Keratinocyte (primary cell): ENCODE measurements at regions not wholly inside any gene's neighbourhood (a gene's known extent, or its start where the extent isn't known, plus 50 kb on each side); places are given as distances from the start of the nearest gene placed in this dataset.

Experiments
- DNase-seq: peaks from one replicate; pipeline ENCODE4 v3.0.0-alpha.2; 2011; ENCODE audit warnings: low read depth, missing footprints, low spot score
- FAIRE-seq: peaks from 2 replicates; lab custom pipeline; 2011; peaks lifted over from hg19 to GRCh38; lab: Jason Lieb, UNC
- H2AFZ ChIP-seq: 2 replicates; pipeline ENCODE4 v1.6.0; 2012; ENCODE audit warnings: low read length, control low read depth, inconsistent platforms; ENCODE audit not compliant: control insufficient read depth
- H3K27ac ChIP-seq: 2 replicates; pipeline ENCODE4 v1.5.1; 2011; ENCODE audit warnings: low read length; ENCODE audit not compliant: control insufficient read depth, insufficient read depth
- H3K27me3 ChIP-seq: 3 replicates; pipeline ENCODE4 v1.6.0; 2011; ENCODE audit warnings: low read length; ENCODE audit not compliant: control insufficient read depth, insufficient read depth; ENCODE audit errors: extremely low read depth
- H3K36me3 ChIP-seq, 2 experiments: 2 replicates in 1 of 2; 3 replicates in 1 of 2; pipeline ENCODE4 v1.5.1; 2011; ENCODE audit warnings: low read length in 2 of 2, mild to moderate bottlenecking in 1 of 2; ENCODE audit not compliant: control insufficient read depth in 2 of 2, insufficient read depth in 2 of 2; ENCODE audit errors: extremely low read depth in 1 of 2
- H3K4me1 ChIP-seq: 3 replicates; pipeline ENCODE4 v1.5.1; 2011; ENCODE audit warnings: low read length; ENCODE audit not compliant: control insufficient read depth, insufficient read depth; ENCODE audit errors: extremely low read depth
- H3K4me2 ChIP-seq: 3 replicates; pipeline ENCODE4 v1.6.0; 2011; ENCODE audit warnings: low read depth, low read length; ENCODE audit not compliant: control insufficient read depth, insufficient read depth; ENCODE audit errors: extremely low read depth
- H3K4me3 ChIP-seq, 3 experiments: fragments of 200-600 bp in 1 of 3; sonication (generic) in 1 of 3; 2 replicates in 2 of 3; 3 replicates in 1 of 3; pipeline ENCODE4 v1.5.1; 2011 to 2016; ENCODE audit warnings: low read length in 3 of 3, mild to moderate bottlenecking in 3 of 3, control low read depth in 2 of 3, inconsistent platforms in 1 of 3, low read depth in 1 of 3, mixed read lengths in 1 of 3, mixed run types in 1 of 3, moderate library complexity in 1 of 3; ENCODE audit not compliant: control insufficient read depth in 2 of 3, insufficient read depth in 2 of 3; ENCODE audit errors: extremely low read depth in 1 of 3
- H3K79me2 ChIP-seq: 2 replicates; pipeline ENCODE4 v1.6.0; 2012; ENCODE audit warnings: low read length; ENCODE audit not compliant: control insufficient read depth, insufficient read depth
- H3K9ac ChIP-seq: 3 replicates; pipeline ENCODE4 v1.6.0; 2011; ENCODE audit warnings: low read length; ENCODE audit not compliant: control insufficient read depth, insufficient read depth; ENCODE audit errors: extremely low read depth
- H3K9me1 ChIP-seq: 3 replicates; pipeline ENCODE4 v1.6.0; 2011; ENCODE audit warnings: low read length; ENCODE audit not compliant: control insufficient read depth, insufficient read depth; ENCODE audit errors: extremely low read depth
- H3K9me3 ChIP-seq: 2 replicates; pipeline ENCODE4 v1.5.1; 2012; ENCODE audit warnings: low read depth, low read length; ENCODE audit not compliant: control insufficient read depth
- H4K20me1 ChIP-seq: 3 replicates; pipeline ENCODE4 v1.6.0; 2011; ENCODE audit warnings: low read length; ENCODE audit not compliant: control insufficient read depth, insufficient read depth; ENCODE audit errors: extremely low read depth
- CTCF ChIP-seq, 3 experiments: IDR thresholded peaks in 1 of 3; conservative IDR thresholded peaks in 1 of 3; optimal IDR thresholded peaks in 1 of 3; 2 replicates in 2 of 3; 3 replicates in 1 of 3; pipeline versions ENCODE3 to v1.5.1; 2011; ENCODE audit warnings: low read length in 3 of 3, mild to moderate bottlenecking in 3 of 3, moderate library complexity in 2 of 3, control low read depth in 1 of 3, inconsistent platforms in 1 of 3; ENCODE audit not compliant: insufficient read depth in 2 of 3; ENCODE audit errors: extremely low read depth in 1 of 3
- EZH2 ChIP-seq: IDR thresholded peaks from one replicate; pipeline ENCODE4 v1.6.1; 2012; ENCODE audit warnings: inconsistent platforms, mild to moderate bottlenecking, low read length, moderate library complexity
- dilution Hi-C: fragments of 300-500 bp; cut with MboI; formaldehyde crosslinking; loops from one replicate; pipeline ENCODE4 v1.7.0; 2020; ENCODE audit warnings: low sequenced_read_pairs; ENCODE audit not compliant: extremely low pct_ligation_motif_present

GRCh38 chr5:21687621-21688020 lies 1165.5 kb downstream of the CDH12 start:
- no peak for TF ChIP-seq CTCF (optimal IDR thresholded peaks at IDR 0.05 in 1 of 3, IDR thresholded peaks at IDR 0.05 in 1 of 3, conservative IDR thresholded peaks at IDR 0.05 in 1 of 3; ENCODE audit: extremely low read depth in 1 of 3, insufficient read depth in 2 of 3, low read length in 3 of 3)
- TF ChIP-seq EZH2, result no peak
- Histone ChIP-seq H3K27ac (no peak overlapping the region), H3K9ac (no peak overlapping the region), H3K79me2 (no peaks in the 10 kb centered on the region), H4K20me1 (no peaks in the 10 kb centered on the region), H3K4me3 (no peak overlapping the region), H3K4me1 (peaks cover 15% of the 10 kb centered on the region), H3K9me1 (no peaks in the 10 kb centered on the region), H3K9me3 (no peaks in the 10 kb centered on the region), H2AFZ (no peak overlapping the region), H3K4me2 (no peak overlapping the region), H3K27me3 (no peaks in the 10 kb centered on the region), H3K36me3 (no peaks in the 10 kb centered on the region)
- dilution Hi-C loops, result no loop called here
- FAIRE-seq (no peak), DNase-seq (no peak)

- TF ChIP-seq EZH2, result no peak
- TF ChIP-seq CTCF (optimal IDR thresholded peaks at IDR 0.05 in 1 of 3, IDR thresholded peaks at IDR 0.05 in 1 of 3, conservative IDR thresholded peaks at IDR 0.05 in 1 of 3; ENCODE audit: extremely low read depth in 1 of 3, insufficient read depth in 2 of 3, low read length in 3 of 3), result no peak
- Histone ChIP-seq H3K79me2 (no peaks in the 10 kb centered on the region), H3K9ac (no peak overlapping the region), H3K4me1 (peaks cover 15% of the 10 kb centered on the region), H3K9me3 (no peaks in the 10 kb centered on the region), H3K36me3 (no peaks in the 10 kb centered on the region), H3K9me1 (no peaks in the 10 kb centered on the region), H2AFZ (no peak overlapping the region), H3K4me3 (no peak overlapping the region), H3K27ac (no peak overlapping the region), H3K4me2 (no peak overlapping the region), H4K20me1 (no peaks in the 10 kb centered on the region), H3K27me3 (no peaks in the 10 kb centered on the region)
- FAIRE-seq (no peak), DNase-seq (no peak)
- dilution Hi-C loops, result no loop called here
Measured at GRCh38 chr5:21686706-21687105, 1166.4 kb downstream of the CDH12 start.
